ENCODE measurements at regions not wholly inside any gene's neighbourhood (a gene's known extent, or its start where the extent isn't known, plus 50 kb on each side); places are given as distances from the start of the nearest gene placed in this dataset.

GRCh38 chr7:80053124-80053523, 81.5 kb upstream of the GNAI1 start:
- TF ChIP-seq CTCF (IDR thresholded peaks at IDR 0.05) (no peak), POLR2A (IDR thresholded peaks at IDR 0.05) (no peak)
